GM18861 (cell line): ENCODE measurements at regions not wholly inside any gene's neighbourhood (a gene's known extent, or its start where the extent isn't known, plus 50 kb on each side); places are given as distances from the start of the nearest gene placed in this dataset.
"Not testable (repeated sequence)": the region's sequence is repeated elsewhere in the genome, so short reads cannot be mapped to it uniquely, and the experiment has no call there.

Source experiments
- ATAC-seq: cut with Tn5 transposase; IDR thresholded peaks from one replicate; pipeline ENCODE4 v1.9.1; 2021; ENCODE audit not compliant: unreplicated experiment

DNA sequence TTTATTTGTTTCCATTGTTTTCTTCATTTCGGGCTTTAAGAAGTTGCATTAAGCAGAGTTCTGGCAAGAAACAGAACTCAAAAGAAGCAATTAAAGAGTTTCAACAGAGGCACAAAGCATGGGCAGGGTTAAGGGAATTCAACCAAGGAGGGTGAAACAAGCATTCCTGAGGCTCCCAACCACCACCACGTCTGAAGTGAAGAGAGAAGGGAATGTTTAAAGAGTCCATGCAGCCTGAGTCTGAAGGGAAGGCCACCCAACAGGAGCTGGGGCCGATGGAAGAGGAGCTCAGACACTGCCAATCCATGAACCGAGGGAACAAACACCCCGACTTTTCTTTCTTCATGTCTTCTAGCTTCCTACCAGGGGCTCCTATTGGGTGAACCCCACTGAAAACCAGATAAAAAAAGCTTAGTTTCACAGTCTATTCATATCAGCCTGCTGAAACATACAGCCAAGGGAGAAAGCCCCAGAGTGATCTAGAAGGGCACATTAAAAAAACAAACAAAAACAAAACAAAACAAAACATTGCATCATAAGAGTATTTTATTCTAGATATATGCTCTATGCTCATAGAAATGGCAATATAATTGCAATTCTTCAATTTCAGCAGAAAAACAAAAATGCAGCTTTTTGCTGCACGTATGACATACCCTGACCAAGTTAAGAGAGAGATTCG lies 592.1 kb downstream of the TTLL7 start:
- not testable (repeated sequence) for ATAC-seq

GRCh38 chr1:83405789-83406188 lies 593.1 kb downstream of the TTLL7 start:
- peak; percentile 36 for ATAC-seq

- not testable (repeated sequence) for ATAC-seq
Measured at GRCh38 chr1:83403500-83403899, 595.4 kb downstream of the TTLL7 start.

DNA sequence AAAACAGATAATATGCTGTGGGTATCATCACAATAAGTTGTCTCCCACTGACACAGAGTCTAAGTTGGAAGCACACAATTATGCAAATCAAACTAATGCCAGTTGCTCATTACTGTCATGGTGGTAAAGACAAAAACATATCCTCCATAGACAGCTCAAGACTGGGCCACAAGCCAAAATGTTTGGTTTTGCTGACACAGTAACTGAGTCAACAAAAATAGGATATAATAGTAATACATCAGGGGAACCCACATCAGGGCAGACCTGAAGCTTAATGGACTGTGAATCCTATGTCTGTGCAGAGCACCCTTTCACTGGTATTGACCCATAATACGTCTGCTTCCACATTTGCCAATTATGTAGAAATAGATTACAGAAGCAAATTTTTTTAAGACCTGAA lies 597.8 kb downstream of the TTLL7 start:
- not testable (repeated sequence) for ATAC-seq

DNA sequence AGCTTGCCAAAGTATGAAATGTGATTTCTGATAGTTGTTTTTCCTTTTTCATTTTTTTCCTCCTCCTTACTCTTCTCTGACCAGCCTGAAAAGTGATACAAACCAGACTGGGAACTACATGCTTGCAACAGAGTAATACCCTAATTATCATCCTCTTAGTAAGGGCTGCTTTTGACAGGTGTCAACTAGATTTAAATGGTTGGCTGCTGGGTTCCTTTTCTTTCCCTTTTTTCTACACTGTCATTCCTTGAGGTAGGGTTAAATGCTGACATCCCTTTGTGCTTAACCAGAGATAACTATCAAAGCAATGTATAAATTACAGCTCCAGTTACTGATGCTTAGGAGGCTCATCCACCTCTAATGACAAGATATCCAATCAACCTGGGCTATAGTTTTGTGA lies 598.8 kb downstream of the TTLL7 start:
- not testable (repeated sequence) for ATAC-seq

- ATAC-seq, result not testable (repeated sequence)
Measured at GRCh38 chr1:83398125-83398524, 600.8 kb downstream of the TTLL7 start.

DNA sequence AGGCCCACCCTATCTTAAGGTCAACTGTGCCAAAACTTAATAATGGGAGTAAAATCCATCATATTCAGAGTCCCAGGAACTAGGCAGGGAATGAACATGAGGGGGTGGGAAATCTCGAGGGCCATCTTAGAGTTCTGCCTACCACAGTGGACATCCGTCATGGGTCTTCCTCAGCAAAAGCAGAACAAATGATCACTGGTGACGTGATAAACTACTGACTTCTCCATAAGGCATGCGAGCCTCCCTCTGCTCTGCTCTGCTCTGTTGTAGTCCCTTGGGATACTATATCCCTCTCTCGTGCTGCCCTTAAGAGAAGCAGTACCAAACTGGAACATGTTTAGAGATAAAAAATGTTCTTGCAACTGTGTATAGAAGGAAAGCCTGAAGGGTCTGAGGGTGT lies 603.8 kb downstream of the TTLL7 start:
- not testable (repeated sequence) for ATAC-seq

DNA sequence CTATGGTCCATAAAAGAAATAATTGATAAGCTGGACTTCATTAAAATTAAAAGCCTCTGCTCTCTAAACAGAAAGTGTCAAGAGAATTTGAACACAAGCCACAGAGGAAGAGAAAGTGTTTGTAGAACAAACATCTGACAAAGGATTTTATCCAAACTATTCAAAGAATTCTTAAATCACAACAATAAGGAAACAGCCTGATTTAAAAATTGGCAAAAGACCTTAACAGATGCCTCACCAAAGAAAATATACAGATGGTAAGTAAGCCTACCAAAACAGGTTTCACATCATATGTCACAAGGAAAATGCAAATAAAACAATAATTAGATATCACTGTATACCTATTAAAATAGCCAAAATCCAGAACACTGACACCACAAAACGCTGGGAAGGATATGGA lies 612.0 kb downstream of the TTLL7 start:
- ATAC-seq, result not testable (repeated sequence)

DNA sequence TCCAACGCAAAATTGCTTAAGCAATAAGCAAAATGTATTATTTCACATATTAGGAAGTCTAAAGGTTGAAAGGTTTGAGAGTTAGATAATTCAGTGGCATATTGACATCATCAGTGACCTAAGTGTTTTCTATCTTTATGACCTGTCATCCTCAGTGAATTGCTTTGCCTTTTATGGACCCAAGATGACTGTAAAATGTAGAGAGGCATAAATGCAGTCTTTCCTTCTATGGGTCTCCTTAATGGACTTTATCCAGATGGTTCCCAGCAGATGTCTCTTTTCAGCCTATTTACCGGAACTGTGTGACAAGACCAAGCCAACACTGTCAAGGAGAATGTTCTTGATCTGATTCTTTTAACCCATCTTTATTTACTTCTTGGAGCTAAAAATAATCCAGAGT lies 615.8 kb downstream of the TTLL7 start:
- ATAC-seq, result not testable (repeated sequence)

DNA sequence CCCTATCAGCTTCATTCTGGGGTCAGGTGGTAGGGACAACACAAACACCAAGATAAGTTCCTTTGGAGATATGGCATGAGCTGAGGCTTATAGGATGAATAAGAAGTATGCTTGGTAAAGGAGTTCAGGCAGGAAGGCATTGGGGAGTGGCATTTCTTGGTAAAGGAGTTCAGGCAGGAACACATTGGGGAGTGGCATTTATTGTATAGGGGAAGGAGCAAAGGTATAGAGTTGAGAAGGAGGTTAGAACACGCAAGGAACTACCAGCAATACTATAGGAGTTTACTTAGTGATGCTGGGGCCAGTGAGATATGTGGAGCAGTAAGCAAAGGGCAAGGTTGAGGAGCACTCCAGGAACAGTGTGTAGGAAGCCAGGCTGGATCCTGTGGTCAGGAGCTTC lies 625.9 kb downstream of the TTLL7 start:
- not testable (repeated sequence) for ATAC-seq

DNA sequence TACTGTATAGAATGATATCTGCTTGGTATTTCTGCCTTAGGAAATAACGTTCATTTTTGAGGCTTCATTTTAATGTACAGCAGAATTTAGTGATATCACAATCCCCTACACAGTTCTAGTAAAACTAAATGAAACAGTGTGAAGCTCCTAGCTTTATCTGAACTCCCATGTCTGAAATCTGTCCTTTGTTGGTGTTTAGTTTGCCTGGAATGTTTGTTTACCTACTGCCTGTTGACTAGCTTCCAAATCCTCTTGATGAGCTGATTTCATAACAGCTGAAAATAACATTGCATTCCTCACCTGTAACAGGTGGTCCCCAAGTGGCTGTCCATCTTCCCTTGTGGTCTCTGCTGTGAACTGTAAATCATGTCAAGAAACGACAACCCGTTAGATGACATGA lies 629.1 kb downstream of the TTLL7 start:
- not testable (repeated sequence) for ATAC-seq

DNA sequence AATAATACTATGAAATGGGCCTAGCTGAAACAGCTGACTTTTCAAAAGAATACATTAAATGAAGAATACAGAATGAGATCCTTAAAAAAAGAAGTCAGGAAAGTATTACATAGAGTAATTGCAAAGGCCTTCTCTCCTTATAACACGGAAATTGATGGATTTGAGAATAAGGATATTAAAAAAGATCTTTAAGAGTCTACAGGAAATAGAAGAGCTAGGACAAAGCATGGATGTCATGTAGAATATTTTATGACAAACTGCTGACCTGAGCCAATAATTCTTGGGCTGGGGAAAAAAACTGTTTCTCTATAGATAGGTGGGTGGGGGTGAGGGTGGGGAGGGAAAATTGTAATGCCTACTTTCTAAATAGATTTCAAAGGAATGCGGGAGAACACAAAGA lies 633.6 kb downstream of the TTLL7 start:
- not testable (repeated sequence) for ATAC-seq

DNA sequence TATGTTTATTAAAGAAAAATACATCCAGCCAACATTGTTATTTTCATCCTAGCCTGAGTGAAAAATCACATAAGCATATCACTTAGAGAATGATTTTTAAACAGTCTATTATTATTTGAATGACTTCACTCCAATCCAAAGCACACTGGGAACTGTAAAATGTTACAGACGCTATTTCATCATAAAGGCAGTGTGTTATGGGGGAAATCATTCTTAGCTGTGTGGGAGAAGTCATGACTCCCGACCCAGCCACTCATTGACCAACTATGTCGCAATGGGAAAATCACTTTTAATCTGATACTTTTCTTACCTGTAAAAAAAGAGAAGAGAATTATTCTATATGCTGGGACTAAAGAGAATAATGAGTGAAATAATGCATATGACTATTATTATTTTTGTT lies 653.6 kb downstream of the TTLL7 start:
- not testable (repeated sequence) for ATAC-seq

DNA sequence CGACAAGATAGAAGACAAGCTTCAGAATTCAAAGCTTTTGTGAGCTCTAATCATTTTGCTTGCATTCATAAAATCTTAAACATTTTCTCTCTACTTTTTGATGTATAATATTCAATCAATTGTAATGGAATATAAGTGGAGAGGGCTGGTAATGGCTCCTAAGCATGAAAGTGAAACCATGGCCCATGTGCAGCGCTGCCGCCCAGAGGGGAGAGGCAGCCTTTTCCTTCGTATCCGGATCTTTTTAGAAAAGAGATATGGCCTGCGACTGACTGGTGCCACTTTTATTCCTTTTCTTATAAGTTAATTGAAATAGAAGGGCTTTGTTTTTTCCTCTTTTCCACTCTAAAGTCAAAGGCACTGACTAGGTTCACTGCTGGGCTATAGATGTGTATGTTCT lies 655.2 kb downstream of the TTLL7 start:
- not testable (repeated sequence) for ATAC-seq

GRCh38 chr1:83342995-83343394 lies 655.9 kb downstream of the TTLL7 start:
- not testable (repeated sequence) for ATAC-seq

DNA sequence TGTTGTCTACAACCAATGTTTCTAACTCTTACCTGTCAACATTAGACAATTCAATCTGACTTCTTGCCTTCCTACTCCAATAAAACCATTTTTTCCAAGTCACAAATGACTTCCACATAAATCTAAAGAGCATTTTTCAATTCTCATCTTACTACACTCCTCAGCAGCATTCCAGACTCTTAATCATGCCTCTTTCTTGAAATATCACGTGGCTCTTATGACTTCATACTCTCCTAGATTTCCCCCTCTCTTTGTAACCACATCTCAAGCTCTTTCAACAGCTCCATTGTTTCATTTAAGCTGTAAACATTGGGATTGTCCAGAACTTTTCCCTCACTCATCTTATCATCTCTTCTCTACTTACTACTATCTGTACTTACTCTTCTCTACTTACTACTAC lies 666.6 kb downstream of the TTLL7 start:
- ATAC-seq, result not testable (repeated sequence)

DNA sequence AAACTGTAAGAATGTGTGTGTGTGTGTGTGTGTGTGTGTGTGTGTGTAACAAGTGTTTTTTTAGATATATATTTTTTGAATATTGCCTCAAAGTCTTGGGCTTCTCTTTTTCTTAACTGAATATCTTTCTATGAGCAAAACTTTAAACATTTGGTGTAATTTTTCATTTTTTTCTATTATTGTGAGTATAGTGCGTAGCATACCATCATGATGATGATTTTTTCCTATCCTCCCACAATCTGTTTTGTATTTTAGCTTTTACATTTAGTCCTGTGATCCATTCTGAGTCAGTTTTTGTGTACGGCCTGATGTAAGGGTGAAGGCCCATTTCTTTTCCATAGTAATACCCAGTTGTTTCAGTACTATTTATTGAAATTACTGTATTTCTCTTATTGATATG lies 680.6 kb downstream of the TTLL7 start:
- ATAC-seq, result no peak

- not testable (repeated sequence) for ATAC-seq
Measured at GRCh38 chr1:83315446-83315845, 683.5 kb downstream of the TTLL7 start.

DNA sequence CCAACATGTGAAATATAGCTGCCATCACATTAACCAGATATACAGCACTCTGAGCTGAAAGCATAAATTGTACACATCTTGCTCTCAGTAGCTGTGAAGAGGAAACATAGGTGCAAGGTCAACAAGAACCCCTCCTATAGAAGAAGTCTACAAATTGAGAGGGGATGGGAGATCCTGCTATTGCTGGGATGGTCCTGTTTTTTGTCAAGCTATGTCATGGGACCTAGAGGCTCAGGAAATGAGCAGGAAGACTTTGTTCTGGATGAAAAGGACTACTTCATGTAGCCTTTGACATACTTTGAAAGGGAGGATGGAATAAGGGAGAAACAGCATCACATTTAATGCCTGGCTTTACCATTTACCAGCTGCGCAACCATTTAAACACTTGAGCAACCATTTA lies 688.8 kb downstream of the TTLL7 start:
- ATAC-seq, result not testable (repeated sequence)

- not testable (repeated sequence) for ATAC-seq
Measured at GRCh38 chr1:83309035-83309434, 689.9 kb downstream of the TTLL7 start.

- not testable (repeated sequence) for ATAC-seq
Measured at GRCh38 chr1:83306811-83307210, 692.1 kb downstream of the TTLL7 start.

DNA sequence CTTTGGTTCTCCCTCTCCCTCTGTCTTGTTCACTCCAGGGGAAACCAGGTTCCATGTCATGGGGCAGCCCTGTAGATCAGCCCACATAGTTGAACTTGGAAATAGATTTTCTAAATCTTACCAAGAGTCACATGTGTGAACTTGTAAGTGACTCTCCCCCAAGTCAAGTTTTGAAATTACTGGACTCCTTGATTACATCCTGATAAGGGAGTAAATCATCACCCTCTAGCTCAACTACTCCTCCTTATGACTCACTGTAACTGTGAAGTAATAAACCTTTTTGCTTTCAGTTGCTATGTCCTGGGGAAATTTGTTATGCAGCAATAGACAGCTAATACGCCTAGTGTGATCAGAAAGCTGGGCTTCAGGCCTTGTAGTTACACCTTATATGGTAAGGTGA lies 703.3 kb downstream of the TTLL7 start:
- ATAC-seq, result not testable (repeated sequence)

- ATAC-seq, result not testable (repeated sequence)
Measured at GRCh38 chr1:83287391-83287790, 711.5 kb downstream of the TTLL7 start.
